ENCODE measurements at regions not wholly inside any gene's neighbourhood (a gene's known extent, or its start where the extent isn't known, plus 50 kb on each side); places are given as distances from the start of the nearest gene placed in this dataset.

DNA sequence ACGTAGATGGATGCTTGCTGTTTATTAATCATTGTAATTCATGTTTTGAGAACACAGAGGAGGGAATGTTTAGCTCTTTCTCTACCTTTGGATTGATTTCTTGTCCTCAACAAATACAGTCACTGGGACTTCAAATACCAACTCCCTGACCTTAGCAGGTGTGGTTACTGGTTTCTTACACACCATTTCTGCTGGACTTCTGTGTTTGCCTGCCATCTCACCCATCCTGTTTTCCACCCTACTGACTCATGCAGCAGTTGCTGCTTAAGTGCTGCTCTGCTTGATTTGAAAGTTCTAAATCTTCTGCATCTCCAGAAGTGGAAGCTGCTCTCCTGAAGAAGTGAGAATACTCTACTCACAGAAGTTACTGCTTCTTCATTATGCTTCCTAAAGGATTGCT lies 170.3 kb downstream of the ZPLD1 start:
- DNase-seq: no peak

DNA sequence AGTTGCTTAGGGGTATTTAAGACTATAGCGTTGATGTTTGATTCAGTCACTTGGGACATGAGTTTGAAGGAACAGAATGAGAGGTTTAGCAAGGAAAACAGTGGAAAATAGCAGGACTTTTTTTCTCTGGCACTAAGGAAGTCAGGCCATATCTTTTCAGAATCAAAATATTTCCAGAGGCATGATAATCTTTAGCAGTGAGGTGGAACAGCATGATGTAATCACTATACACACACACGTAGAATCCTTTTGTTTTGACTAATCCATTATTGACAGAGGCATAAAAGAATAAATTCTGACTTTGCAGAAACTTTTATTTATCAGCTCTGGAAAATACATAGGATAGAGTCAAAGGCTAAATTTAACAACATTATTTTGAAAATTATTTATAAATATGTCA lies 174.1 kb downstream of the ZPLD1 start:
- no peak for DNase-seq

DNA sequence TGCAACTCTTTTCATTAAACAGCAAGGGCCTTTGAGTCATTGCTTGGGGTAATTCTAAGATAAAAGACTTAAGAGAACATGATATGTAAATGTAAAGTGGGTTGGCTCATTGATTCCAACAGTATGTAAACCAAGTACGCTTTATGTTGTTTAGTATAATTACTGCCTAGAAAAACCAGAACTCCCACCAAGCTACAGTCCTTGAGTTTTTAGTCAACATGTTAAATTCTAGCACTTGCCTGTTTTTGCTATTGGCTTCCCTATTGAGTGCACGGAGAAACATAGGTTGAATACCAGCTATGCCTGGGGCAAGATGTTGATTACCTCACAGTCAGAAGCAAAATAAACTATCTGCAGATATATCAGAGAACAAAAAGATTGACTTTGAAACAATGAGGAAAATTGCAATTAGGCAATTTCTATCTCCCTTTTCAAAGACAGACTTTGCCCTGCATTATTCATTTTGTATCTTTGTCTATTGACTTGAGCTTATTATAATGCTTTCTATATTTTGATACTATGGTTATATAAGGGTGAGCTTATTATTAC lies 179.3 kb downstream of the ZPLD1 start:
- no peak for DNase-seq

DNA sequence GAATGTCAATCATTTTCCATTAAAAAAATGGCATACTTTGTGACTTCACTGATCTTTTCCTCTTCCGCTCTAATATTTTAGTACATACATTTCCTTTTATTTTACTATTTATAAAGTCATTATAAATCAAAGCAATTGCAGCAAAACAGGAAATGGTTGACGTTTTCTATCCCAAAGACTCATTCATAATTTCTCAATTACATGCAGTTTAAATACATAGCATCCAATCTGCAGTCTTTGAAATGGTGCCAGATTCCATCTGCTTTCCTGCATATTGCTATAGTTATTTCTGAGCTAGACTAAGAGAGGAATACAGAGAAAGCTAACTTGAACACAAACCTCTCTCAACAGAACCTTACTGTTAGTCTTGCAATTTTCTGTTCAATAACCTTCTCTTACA lies 179.8 kb downstream of the ZPLD1 start:
- DNase-seq: no peak

DNA sequence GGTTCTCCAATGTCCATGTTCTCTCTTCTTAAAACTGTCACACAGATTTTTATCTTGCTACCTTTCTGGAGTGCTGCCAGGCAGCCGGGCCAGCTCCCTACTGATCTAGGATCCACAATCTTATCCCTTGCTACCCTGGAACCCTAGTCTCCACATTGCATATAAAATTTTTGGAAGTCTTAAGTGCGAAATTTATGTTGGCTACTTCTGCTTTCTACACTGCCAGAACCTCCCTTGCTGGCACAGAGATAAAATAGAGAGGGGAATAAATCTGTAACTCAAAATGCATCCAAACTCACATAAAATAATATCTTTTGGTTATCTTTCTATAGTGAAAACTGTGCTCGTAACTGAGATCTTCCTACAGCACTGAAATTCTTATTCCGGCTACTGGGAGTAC lies 182.6 kb downstream of the ZPLD1 start:
- DNase-seq: no peak

DNA sequence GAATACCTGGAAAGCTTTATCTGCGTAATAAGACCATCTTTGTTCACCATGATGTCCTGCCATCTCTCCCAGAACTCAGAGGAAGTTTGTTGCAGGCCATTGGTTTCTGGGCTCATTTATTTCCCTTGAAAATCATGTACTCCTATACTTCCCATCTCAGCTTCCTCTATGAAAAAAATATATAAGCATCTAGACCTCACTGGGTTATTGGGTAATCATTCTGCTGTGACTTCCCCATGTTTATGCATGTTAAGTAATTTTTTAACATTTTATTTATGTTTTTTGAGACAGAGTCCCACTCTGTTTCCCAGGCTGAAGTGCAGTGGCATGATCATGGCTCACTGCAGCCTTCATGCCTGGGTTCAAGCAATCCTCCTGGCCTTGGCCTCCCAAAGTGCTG lies 184.5 kb downstream of the ZPLD1 start:
- DNase-seq: no peak

DNA sequence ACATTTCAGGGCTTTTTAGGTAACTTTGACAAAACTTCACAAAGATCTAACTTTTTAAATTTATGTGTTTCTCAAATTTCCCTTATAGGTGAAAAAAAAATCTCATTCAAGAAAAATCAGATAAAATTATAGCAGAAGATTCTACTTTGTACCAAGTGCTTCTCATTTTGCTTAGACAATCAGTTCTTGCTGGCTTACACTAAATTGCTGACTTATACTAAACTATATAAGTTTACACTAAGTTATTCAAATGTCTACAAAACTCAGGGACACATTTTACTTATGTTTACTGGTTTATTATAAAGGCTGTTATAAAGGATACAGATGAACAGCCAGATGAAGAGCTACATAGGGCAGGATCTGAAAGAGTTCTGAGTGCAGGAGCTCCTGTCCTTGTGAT lies 195.1 kb downstream of the ZPLD1 start:
- no peak for DNase-seq

DNA sequence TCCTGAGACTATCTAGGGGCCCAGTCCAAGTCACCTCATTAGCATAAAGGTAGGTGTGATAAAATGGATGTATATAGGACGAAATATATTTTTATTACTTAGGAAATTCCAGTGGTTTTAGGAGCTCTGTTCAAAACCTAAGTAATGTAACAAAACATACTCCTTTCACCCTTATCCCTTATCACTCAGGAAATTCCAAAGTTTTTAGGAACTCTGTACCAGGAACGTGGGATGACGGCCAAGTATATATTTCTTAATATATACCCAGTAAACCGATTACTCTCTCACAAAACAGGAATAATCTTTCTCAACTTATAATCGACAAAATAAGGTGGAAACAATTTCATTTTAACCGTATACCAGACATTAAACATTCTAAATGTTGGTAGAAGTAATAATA lies 195.7 kb downstream of the ZPLD1 start:
- DNase-seq: no peak

DNA sequence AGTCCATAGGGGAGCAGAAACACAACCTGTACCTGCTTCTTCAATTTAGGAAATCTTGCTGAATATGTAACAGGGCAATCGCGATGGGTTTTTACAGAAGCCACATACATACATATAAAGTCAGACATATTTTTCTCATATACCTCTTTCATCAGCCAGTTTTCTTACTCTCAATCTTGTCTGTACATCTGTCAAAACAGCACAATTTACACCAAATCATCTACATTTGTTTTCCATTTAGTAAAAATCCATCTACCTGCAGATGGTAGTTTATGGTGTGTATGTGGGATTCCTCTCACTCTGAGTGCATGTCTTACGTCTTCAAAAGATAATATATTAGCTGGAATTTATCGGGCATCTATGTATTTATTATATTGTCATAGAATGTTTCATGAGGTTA lies 208.7 kb downstream of the ZPLD1 start:
- DNase-seq: no peak

DNA sequence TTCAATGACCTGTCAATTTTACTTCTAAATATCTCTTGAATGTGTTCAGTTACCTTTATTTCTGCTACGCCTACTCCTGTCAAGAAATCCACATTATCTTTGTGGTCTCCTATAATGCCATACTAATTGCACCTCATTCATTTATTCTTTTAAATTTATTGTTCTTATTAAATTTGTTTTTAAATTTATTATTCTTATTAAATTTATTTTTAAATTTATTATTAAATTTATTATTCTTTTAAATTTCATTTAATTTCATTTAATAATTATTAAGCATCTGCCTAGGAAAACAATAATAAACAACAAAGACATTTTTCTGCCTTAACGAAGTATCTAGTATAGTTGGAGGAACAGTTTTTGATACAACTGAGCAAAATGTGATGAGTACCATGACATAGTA lies 211.7 kb downstream of the ZPLD1 start:
- DNase-seq: no peak

DNA sequence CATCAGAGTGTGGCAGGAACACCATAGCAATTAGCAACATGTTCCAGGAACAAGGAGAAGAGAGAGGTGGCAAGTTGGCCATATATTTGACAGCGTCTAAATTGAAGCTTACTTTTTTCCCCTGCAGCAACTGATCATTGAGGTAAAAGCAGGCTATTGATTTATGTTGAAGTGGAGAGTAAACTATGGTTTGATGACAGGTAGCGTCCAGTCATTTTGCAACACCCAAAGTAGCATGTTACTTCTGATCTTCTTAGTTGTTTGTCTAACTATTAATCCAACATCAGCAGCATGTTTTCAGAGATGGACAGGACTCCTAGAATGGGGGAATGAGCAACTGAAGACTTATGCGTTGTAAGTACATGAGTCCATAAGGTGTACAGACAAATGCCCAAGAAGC lies 225.8 kb downstream of the ZPLD1 start:
- no peak for DNase-seq

DNA sequence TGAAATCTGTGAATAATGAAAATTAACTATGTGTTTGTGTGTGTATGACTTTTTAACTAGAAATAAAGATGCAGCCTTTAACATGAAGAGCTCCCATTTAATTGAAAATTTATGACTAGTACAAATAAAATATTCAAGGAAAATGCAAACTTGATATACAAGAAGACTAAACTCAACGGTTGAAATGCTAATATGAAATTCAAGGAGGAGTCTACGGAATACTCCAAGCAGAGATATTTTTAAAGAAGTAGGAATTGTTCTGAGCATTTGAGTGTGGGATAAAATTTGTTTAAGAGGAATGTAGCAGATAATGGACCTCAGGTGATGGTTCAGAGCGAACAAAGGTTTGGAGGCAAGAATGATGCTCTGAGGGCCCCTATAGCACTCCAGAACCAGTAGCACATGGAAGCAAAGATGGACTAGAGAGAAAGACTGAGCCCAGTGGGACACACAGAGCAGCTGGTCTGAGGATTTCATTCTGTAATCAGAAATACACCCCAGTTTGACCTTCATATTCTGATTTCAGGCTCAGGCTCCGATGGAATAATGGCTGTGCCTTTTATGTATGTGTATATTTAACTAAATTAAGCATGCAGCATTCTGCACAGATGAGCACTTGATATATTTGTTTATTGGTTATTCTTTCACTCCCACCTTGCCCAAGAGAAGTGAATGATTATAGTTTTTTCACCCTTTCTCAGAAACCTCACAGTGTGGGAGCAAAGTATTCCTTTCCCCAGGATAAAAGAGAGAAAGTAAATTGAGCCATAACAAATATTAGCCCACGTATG lies 227.1 kb downstream of the ZPLD1 start:
- DNase-seq: no peak

DNA sequence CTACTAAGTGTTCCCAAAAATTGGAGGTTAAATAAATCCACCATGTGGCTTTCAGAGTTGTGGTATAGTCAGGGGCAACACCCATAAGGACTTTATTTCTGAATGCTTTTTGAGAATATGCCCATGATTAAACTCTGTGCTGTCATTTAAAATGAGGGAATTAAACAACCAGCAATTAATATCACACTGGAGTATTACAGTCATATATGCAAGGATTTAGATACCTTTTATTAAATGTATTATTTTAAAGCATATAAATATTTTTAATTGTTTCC lies 227.6 kb downstream of the ZPLD1 start:
- DNase-seq: no peak

DNA sequence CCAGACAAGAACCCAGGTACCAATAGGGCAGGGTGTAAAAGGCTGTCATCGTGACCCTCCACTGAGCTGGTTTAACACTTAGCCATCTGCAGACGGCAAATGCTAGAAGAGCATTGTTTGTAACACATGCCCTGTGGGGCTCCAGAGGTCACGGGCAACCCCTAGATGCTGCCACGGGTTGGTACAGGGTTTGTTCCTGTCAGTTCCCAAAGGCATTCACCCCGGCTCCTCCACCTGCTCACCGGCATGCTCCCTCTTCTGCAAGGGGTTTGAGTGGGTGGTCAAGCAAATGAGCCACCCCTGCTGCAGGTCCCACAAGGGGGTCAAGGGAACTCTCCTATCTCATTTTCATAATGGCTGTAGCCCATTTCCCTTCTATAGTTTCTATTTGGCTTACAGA lies 229.3 kb downstream of the ZPLD1 start:
- DNase-seq: no peak

DNA sequence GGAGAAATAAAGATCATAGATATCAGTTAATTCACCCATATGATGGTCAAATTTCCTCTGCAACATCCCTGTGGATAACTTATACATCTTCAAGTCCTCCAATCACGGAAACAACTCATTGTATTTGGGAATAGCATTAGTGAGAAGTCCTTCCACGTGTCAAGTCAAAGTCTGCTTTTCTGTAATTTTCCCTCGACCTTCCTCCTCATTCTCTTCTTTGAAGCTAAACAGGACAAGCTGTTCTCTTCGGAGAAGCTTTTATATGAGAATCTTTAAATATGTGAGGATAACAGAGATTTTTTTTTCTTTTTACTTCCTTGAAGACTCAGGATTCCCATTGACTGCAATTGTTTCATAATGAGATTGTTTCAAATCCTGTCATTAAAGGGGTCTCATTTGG lies 230.4 kb downstream of the ZPLD1 start:
- DNase-seq: no peak

DNA sequence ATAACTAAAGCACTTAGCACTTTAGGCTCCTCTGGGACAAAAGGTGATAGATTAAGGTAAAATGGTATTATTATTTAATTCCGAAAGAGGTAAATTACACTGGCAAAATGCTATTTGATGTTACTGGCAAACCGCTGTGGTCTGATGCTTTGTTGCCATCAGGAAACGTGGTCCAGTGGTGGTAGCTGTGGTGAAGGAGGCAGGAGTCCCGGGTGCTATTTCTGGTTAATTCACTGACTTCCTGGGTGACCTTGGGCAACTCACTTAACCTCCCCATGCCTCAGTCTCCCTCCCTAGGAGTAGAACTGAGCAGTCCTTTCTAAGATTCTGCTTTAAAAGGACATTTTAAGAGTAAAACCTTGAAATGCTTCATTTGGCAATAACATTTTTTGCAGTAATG lies 233.4 kb downstream of the ZPLD1 start:
- DNase-seq: no peak

DNA sequence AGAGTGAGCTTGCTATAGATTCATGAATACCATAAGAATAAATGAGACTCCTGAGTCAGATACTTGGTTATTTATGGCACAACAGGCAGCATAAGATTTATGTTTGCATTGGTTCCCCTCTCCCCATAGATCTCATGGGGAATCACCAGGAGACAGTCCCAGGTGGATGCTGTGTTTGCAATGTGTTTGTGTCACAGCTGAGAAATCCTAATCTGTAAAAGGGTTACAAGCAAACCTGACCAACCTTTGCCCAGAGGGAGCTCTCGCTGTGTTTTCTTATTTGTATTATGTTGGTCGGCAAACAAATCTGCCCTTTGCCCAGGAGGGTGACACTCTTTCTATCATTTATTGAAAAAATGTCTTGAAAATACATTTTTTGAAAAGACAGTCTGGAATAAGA lies 236.2 kb downstream of the ZPLD1 start:
- no peak for DNase-seq

DNA sequence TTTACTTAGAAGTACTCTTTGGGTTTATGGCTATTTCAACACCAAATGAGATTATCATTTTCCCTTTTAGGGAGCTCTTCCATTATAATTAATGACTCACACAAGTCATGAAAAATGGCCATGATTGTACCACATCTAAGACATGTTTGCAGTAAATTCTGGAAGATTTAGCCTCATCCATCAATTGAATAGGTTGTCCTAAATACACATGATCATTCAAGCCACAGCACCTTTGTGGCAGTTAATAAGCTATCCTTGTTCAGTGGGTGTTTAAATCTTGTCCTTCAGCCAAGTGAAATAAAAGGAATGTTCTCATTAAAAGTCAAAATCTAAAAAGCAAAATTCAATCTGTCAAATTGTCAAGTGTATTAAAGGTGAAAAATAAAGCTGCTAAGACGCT lies 237.5 kb downstream of the ZPLD1 start:
- DNase-seq: no peak

DNA sequence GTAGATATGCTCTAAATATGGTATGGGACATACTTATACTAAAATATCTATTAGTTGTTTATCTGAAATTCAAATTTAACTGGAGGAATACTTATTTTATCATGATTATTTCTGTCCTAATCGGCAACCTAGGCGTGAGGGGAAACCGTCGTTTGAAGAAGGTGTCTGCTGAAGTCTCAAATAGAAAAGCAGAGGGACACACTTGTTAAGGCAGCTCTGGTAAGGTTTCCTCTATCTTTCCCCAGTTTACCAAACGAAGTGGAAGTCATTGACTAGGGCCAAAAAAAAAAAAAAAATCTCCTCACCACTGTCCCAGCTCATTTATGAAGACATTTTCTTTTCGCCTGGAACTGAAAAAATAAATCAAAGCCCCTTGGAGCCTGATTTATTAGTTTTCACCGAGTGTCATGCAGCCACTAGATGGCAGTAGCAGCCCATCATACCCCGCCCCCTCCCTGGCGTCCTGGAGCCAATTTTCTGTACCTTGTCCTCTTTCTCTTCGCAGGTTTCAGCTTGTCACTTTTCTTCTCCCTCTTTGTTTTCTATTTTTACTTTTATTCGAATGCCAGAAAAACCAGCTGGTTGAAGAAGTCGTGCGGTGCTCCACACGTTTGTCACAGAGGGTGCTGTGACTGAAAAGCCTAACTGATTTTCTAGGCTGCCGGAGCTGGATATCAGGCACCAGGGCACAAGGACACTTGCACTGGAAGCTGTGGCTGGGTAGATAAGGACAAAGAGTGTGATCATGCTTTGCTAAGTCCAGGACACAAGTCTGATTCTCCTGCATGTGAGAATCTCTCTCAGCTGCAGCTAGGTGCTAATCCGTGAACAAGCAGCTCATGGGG lies 238.7 kb downstream of the ZPLD1 start:
- DNase-seq: peak; percentile 36

DNA sequence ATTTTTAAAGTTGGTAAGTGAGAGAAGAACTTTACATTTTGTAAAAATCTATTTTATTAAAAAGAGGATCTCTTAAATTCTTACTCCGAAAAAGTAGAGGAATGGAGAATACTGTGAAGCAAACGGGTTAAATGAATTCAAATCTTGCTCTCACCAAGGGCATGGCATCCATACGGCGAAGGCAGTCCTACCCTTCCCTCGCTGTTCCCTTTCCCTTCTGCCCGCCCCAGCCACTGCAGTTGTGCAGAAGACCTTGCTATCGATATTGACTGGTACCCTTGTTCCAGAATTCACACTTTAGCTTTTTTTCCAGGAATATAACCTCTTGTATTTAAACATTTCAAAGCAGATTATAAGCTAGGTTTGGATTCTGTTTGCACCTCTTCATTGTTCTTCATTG lies 239.5 kb downstream of the ZPLD1 start:
- no peak for DNase-seq

DNA sequence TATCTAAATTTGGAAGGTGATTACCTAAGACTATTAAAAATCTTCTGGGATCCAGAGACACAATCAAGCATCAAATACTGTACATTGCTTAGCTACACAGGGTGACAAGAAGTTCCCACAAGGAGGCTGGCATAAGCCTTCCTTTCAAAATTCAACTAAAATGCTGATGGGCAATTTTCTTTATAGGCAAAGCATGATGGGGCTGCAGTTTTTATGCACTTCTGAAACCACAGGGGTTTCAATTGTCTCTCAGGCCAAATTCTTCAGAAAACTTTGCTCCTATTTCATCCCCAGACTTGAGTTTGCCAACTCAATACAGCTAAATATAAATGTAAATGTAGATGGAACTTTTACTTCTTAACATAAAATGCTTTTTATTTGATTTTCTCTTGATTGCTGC lies 241.6 kb downstream of the ZPLD1 start:
- DNase-seq: no peak

DNA sequence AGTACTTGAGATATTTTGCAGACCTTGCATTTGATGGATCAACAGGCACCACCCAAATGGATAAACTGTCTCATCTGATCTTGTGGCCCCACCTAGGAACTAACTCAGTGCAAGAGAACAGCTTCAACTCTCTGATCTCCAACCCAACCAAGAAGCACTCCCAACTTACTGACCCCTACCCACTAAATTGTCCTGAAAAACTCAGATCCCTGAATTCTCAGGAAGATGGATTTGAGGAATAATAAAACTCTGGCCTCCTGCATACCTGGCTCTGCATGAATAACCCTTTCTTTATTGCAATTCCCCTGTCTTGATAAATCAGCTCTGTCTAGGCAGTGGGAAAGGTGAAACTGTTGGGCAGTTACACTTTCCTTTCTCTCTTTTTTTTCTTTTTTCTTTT lies 247.9 kb downstream of the ZPLD1 start:
- DNase-seq: no peak

DNA sequence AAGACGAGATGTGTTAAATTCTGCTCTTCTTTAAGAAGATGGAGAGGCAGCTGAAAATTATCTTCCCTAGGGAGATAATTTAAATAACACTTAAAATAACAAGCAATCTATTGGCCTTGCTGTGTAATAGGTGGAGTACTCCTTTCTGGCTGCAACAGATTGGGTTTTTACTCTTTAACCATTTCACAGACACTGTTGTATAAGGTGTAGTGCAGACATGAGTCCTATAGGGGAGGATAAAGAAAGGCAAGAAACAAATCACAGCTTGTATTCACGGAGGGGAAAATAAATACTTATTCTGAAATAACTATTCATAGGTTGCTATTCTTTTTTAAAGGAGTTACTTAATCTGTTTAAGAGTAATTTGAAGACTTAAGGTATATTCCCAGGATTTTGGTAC lies 252.0 kb downstream of the ZPLD1 start:
- DNase-seq: no peak

DNA sequence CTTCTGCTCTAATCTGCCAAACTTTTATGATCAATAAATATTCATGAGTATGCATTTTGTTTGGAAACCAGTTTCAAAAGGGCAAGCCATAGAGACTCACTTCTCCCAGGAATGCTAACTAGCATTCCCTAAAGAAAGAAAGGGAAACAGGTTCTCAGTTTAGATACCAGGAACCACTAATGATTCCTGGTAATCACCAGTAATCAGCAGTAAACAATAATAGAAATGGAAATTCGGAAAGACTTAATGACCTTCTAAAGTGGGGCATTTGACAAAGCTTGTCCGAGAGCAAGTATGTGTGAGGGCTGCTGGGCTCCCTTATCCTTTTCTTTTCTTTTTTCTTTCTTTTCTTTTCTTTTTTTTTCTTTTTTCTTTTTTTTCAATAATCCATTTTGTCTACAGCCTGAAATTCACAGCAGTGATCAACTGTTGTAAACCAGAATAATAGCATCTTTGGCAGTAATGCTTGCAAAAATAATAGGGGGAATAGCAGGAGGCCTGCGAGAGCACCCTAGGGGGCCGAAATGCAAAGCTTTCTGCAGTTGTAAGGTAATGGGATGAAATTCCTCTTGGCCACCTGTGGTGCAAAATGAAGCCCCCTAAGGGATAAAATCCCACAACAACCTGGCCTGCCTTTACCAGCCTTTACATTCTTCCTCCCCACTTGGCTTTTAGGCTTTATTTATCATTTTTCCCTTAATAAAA lies 253.2 kb downstream of the ZPLD1 start:
- DNase-seq: no peak
